CD4-positive, alpha-beta T cell treated with Interleukin-10 for 1 hour (primary cell): ENCODE measurements at regions not wholly inside any gene's neighbourhood (a gene's known extent, or its start where the extent isn't known, plus 50 kb on each side); places are given as distances from the start of the nearest gene placed in this dataset.
A peak's percentile ranks its signal among the peaks of the same experiment; 100 is the strongest.
"Not testable (repeated sequence)": the region's sequence is repeated elsewhere in the genome, so short reads cannot be mapped to it uniquely, and the experiment has no call there.

ENCODE experiments used
- DNase-seq: peaks from one replicate; pipeline ENCODE4 v3.0.0-alpha.2; 2020

DNA sequence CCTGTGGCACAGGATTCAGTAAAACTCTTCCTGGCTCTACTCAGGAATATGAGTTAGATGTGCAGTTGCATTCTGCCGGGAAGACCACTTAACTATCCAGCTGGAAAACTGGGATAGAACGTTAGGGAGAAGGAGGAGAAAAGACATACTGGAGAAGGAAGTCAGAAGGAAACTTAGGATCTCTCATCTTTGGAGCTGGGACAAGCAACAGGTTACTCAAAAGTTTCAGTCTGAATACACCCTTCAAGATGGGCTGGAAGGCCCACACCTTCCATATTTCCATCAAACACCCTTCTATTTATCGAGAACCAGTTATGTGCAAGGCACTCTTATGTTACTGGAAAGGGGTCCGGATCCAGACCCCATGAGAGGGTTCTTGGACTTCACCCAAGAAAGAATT is 440.4 kb upstream of the NRP1 start:
- DNase-seq: no peak

DNA sequence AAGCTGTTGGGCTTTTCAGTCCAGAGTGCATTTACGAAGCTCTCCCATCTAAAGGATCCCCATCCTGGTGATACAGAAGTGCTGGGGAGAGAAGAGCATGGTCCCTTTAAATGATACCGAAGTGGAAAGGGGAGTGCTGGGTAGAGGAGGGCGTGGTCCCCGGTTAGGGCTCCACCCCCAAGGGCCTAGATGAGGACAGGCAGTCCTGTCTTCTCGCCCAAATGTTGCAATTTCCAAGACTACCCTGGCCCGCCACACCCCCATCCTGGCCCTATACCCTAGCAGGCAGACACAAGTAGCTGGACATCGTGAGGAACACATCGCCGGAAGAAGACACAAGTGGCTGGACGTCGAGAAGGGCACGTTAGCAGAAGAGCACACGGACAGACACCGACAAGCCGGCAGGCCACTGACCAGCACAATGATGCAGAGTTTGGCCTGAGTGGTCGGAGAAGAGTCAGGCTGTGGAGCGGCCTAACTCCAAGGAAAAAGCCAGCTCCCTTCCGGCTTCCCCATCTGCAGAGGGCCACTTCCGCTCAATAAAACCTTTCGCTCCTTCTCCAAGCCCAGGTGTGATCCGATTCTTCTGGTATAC is 439.5 kb upstream of the NRP1 start:
- no peak for DNase-seq

DNA sequence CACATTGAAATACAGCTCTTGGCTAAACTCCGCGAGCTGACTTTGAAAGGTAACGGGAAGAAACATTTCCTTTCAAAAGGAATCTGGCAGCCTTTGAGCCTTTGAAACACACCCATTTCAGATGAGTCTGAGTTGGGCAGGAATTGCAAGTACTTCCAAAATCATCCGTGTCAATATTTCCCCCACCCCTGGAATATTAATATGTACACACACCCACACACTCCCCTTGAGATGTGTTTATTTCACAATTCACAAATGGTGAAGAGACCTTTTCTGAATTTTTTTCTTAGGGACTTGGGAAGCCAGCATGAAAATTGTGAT is 438.7 kb upstream of the NRP1 start:
- no peak for DNase-seq

DNA sequence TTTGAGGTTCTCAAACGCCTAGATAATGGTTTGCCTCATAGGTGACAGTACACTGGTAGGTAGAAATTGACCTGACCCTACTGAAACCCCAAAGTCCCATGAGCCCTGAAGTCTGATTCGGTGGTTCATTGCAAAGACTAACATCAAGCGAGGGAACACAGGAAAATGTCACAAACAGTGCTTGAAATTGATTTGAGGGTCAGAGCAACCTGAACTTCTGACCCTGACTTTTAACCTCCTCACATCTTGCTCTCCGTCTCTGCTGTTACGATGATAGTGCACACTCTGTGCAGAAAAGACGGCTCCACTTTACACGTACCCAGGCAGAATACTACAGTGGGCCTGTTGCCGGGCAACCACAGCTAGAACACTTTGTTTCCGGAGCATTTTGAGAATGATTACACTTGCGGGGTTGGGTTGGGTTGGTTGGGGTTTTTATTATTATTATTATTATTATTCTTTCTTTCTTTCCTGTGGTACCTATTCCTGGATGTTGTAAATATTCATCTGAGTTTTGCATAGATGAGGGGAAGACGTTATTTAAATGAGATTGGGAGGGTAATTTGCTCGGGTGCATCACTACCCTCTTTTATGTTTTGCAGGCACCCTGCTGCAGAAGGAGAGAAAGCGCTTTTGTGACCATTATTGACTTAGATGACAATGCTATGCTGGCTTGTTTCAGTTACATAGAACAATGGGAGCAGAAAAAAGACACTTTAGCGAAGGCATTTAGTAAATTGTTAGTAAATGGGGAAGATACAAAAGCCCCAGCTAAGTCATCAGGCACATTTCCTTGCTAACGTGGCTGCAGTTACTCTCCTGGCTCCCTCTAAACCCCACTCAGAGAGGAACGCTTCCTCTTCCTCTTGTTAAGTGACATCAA is 438.1 kb upstream of the NRP1 start:
- peak; percentile 2 for DNase-seq

DNA sequence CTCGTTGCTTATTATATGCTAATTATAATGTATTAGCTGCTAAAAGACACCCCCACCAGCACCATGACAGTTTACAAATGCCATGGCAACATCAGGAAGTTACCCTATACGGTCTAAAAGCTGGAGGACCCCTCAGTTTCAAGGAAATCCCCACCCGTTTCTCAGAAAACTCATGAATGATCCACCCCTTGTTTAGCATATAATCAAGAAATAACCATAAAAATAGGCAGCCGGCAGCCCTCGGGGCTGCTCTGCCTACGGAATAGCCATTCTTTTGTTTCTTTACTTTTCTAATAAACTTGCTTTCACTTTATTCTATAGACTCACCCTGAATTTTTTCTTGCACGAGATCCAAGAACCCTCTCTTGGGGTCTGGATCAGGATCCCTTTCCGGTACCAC is 437.4 kb upstream of the NRP1 start:
- not testable (repeated sequence) for DNase-seq

DNA sequence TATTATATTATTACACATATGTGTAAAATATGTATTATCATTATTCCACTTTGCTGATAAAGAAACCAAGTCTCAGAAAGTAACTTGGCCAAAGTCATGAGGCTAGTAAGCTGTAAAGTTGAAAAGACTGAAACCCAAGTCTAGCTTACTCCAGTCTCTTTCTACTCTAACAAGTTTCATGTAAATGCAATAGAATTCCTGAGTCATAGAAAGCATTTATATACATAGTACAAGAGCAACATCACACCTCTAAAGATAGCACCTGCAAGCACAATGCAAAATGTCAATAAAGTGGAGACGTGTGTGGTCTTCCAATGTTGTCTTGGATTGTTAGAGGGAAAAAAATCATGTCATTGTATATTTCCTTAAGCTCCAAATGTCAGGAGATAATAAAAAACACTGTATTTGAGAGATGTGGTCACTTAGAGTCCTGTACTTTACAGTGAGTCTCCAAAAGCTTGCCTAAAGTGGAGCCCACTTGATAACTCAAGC is 430.3 kb upstream of the NRP1 start:
- no peak for DNase-seq

DNA sequence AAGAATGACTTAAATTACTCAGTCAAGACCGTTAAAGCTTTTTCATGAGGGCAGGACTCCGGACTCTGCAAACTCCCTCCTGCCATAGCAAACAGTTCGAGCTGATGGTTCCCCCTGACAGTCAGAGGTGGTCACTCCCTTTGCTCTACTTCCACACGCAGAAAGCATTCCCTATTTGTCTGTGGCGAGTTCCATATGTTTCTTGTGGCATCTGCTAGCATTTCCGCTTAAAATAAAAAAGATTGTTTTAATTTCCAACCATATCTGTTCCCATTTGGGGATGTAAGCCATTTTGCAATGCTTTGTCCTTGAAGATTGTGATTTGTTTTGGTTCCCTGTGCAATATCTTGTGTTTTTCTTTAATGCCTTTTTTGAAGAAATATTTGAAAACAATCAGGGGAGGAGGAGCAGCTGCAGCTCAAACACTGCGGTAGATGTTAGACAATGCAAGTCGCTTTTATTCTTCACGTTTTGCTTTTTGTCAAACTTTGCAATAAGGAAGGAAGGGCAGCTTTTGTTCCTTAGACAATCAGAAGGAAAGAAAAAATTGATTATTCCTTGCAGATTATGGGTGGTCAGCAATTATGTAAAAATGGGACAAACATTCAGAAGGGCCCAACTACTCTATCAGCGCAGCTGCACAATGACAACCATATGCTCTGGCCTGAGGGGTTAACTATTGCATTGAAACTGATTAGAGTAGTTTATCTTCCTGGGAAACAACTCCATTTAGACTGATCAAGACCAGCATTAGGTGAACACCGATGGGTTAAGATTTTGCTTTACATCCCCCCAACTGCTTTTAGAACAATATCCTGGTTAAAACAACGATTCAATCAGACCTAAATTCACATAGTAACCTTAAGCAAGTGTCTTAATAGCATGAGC is 425.8 kb upstream of the NRP1 start:
- no peak for DNase-seq

DNA sequence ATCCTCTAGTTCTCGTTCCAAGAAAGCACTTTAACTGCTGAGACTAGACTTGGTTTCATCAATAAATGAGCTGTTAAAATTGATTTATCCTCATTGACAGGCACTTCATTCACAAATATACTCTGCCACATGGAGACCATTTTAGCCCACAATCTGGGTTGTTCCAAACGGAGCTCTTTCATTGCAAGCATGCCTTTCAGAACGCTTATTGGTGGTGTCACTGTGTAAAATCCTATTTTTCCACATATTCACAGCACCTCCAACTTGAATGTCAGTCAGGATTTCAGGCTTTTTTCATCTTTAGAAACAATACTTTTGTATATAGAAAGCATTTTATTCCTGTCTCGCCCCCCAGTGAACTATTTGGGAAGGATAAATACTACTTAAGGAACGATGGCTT is 424.7 kb upstream of the NRP1 start:
- DNase-seq: no peak

DNA sequence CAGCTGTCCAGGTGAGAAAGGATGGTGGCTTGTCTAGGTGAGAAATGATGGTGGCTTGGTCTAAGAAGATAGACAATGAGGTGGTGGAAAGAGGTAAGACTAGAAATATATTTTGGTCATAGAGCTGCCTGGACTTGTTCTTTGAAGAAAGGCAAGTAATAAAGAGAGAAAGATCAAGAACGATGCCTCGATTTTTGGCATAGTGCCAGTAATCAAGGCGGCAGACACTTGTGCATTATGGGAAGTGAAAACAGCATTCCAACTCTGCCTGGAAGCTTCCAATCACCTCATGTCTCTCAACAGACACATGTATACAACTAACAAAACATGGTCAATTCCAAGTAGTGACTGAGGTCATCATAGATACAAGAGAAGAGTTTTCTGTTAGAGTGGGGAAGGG is 423.8 kb upstream of the NRP1 start:
- no peak for DNase-seq

DNA sequence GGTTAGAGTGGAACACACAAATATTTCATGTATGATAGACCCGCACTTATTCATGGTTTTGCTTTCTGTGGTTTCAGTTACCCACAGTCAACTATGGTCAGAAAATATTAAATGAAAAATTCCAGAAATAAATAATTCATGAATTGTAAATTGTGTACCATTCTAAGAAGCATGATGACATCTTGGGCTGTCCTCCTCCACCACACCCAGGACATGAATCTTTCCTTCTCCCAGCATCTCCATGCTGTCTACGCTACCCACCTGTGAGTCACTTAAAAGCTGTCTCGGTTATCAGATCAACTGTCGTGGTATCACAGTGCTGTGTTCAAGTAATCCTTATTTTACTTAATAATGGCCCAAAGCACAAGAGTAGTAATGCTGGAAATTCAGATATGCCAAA is 419.6 kb upstream of the NRP1 start:
- no peak for DNase-seq

DNA sequence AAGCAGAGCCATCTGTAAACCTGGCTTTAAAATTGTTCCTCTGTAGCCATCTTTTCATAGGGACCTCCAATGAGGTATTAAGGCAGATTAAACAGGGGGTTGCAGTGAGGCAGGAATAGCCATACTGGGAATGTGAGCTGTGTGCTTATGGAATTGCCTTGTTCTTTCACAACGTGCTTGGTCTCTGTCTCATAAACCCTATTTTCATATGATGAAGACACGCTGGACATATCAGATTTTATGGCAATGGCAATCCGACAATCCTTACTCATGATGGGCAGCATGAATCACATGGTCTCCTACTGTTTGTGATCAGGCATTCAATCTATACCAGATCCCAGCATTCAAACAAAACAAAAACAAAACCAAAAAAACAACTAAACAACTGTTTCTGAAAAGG is 418.9 kb upstream of the NRP1 start:
- DNase-seq: no peak

DNA sequence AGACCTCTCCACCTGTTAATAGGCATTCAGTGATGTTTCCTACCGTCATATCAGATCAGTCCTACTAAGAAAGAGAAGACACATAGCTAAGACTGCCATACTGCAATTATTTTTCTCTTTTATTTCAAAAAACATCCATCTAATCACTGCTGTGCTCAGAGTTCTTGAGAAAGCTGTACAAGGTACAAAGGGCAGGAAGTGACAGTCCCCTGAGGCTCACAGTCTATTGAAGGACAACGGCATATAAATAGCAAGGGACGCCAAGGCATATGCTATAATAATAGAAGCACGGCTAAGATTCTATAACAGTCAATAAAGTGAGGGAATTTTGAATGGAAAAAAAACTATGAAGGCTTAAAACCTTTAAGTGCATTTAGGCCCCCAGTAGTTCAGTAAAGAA is 415.3 kb upstream of the NRP1 start:
- no peak for DNase-seq

DNA sequence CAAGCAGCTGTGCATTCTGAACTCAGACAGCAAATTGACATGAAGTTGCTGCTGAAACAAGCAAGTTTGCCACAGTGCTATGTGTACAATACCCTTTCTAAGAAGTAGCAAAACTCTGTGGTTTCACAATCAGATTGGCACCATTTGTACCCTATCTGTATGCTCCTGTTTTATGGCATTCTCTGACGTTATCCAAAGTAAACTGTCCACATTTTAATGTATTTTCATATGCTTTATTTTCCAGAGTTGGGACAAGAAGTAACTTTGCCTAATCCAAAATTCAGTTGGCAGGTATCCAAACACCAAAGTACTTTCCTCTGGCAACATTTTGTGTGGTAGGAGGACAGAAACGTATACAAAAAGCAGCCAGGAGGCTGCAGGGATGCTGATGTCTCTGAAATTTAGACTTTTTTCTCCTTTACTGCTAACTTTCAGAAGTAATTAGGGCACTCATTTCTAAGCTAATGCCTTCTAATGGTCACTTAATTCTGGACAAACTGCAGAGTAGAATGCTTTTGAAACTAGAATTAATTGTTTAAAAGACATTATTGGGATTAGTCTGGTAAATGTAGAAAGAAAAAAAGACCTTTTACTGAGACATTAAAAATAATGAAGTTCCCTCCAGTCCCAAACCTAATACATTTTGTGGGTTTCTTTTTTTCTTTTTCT is 414.7 kb upstream of the NRP1 start:
- no peak for DNase-seq

DNA sequence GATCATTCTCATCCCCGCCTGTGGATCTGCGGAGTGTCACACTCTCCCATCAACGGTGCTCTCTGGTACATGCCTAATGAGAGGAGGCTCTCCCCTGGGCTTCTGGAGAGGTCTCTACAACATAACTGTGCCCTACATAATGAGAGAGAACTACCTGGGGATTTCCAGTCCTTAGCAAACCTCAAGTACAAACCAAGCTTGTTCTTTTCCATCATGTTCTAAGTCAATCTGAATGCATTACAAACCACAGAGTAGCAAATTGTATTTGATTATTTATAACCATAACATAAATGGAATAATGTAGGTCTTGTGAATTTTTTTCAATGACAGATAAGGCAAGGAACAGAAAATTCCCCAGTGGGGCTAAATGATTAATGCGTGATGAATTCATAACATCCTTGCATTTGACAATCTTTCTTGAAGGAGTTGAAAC is 412.4 kb upstream of the NRP1 start:
- DNase-seq: no peak

DNA sequence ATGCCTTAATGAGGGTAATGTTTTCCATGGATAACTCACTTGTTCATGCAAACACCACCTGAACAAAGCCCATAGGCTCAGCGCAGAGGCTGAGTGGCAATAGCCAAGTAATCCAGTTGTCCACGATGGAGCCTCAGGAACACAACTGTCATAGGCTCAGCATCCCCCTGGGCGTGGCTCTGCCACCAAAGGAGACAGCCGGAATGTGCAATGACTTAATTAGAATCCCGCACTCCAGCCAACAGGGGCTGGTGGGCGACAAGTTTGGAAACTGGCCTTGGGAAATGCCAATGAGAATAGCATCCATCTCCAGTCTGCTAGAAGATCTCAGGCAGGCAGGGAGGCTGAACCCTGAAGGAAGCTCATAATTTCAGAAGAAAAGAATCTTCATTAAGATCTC is 411.7 kb upstream of the NRP1 start:
- no peak for DNase-seq

DNA sequence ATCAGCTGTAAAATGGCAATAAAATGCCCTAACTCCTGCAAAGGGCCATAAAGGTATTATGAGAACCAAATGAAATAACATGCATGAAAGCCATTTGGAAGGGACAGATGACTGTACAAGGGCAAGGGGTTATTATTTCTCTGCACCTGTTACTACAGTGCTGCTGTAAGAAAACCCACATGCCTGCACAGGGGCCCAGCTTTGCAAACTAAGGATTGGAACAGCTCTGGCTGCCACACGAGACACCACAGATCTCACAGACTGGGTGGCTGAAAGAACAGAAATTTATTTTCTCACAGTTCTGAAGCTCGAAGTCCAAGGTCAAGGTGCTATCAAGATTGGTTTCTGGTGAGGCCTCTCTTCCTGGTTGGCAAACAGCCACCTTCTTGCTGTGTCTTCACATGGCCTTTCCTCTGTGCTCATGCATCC is 409.0 kb upstream of the NRP1 start:
- DNase-seq: peak; percentile 2

DNA sequence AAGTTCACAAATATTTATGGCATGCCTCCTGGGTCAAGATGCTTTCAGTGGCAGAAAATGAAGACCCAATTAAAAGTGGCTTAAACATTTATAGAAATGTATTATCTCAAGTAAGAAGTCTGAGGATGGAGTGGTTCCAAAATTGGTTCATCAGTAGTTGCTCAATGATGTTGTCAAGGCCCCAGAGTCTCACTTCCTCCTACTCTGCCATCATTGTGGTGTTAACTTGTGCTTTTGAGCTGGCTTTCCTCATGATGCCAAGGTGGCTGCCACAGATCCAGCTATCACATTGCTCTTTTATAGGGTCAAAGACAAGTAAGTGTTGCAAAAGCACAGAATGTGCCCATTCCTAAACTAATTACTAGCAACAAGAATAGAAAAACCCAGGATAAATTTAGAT is 404.6 kb upstream of the NRP1 start:
- DNase-seq: no peak

DNA sequence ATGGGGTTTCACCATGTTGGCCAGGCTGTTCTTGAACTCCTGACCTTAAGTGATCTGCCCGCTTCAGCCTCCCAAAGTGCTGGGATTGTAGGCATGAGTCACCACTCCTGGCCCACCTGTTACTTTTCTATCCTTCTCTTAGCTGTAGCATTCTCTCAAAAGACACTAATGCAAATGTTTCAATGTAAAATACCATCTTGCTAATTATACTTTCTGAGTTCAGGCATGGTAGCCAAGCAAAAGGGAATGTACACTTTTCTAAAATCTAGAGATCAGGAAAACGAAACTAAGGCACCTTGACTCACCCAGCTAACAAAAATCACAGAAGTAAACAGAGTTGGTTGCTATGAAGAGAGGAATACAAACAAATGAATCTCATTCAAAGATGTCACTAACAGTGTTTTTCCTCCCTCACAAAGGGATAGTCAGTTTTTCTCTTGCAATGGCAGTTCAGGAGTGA is 401.0 kb upstream of the NRP1 start:
- no peak for DNase-seq

DNA sequence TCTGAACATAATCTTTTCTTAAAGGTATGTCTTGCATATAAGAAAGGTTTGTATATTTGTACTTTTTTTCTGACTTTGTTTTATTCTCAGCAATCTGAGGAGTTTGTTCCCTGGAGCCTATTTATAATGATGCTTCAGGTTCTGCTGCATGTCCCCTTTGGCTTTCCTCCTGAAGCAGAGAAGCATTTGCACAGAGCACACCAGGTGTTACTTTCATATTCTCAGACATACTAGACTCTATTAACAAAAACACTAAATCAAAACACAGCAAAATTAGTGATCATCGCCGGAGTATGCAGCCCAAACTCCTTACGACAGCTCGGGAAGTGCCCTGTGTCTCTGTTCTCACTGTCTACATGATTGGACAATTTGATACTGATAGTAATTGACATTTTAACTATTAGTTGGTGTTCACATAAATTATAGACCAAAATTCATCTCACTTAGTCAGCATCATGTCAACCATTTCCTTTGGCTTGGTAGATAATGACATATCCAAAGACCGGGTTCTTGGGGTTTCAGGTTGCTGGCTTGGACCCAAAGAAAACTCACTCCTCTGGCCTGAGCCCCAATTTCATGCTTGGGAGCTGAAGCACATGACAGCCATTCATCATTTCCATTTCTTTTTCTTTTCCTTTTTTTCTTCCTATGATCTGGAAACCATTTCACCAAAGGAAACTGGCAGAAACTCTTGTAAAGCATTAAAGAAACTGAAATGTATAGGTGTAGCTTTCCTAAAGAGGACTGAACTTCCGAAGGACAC is 400.1 kb upstream of the NRP1 start:
- no peak for DNase-seq

DNA sequence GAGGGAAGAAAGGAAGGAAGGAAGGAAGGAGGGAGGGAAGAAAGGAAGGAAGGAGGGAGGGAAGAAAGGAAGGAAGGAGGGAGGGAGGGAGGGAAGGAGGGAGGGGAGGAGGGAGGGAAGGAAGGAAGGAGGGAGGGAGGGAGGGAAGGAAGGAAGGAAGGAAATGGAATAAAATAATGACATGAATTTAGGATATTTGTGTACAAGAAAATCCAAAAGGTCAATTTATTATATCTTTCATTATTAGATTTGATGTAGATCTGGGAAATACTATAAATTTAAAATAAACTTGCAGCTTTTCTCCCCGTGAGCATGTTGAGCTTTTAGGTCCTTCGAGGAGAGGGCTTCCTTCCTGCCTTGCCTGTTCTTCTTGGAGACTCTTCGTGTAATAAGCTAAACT is 398.6 kb upstream of the NRP1 start:
- no peak for DNase-seq

DNA sequence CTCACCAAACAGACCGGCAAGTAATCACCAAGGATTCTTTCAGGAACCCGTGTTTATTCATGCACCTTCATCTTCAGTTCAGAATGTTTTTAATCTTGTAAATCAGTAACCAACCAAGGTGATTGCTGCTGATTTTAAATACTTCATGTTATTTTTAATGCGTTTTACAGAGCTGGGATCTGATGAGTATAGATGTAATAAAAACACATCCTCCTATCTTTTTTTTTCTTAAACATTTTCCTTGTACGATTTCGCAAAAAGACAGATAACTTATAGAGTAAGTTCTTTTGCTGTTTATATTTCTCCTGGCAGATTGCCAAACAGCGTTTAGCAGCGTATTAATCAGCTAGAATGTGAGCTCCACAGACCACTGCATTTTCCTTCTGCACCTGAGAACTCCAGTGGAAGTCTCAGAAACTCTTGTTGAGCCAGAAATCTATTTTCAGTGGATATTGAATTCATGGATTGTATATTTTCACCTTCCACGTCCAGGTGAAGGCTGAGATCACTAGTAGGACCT is 397.8 kb upstream of the NRP1 start:
- no peak for DNase-seq

DNA sequence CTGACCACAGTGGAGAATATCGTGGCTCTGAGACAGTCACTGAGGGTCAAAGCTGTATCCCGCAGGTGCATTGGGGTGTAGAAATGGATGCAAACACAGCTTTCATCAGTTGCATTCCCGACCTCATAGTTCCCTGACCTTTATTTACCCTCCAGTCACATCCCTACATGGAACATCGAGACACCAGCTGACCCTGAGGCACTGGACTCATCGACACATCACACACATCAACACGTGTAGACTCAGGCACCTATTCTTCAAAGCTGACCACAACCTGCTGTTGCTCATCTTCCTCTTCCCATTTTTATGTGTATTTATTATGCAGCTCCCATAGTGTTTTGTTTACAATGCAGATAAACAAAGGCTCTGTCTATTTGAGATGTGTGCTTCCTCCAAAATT is 396.9 kb upstream of the NRP1 start:
- DNase-seq: no peak
